Adipocyte (in vitro differentiated cells): ENCODE measurements at regions not wholly inside any gene's neighbourhood (a gene's known extent, or its start where the extent isn't known, plus 50 kb on each side); places are given as distances from the start of the nearest gene placed in this dataset.

Experiments used
- DNase-seq: peaks from one replicate; pipeline ENCODE4 v3.0.0-alpha.2; 2015; ENCODE audit warnings: low read depth
- H3K27me3 ChIP-seq: replicated peaks from 2 replicates; pipeline ENCODE4 v1.7.0; 2013; ENCODE audit warnings: mild to moderate bottlenecking, low read length, moderate library complexity; ENCODE audit not compliant: control insufficient read depth, insufficient read depth
- H3K36me3 ChIP-seq: 2 replicates; pipeline ENCODE4 v1.7.0; 2013; ENCODE audit warnings: low read length, mild to moderate bottlenecking, moderate library complexity; ENCODE audit not compliant: control insufficient read depth, insufficient read depth, severe bottlenecking
- H3K4me1 ChIP-seq: 2 replicates; pipeline ENCODE4 v1.7.0; 2013; ENCODE audit warnings: mild to moderate bottlenecking, low read length, moderate library complexity; ENCODE audit not compliant: control insufficient read depth, insufficient read depth
- H3K4me3 ChIP-seq: 2 replicates; pipeline ENCODE4 v1.7.0; 2013; ENCODE audit warnings: mild to moderate bottlenecking, low read length, moderate library complexity
- H3K9ac ChIP-seq: 2 replicates; pipeline ENCODE4 v1.7.0; 2013; ENCODE audit warnings: mild to moderate bottlenecking, low read length, moderate library complexity
- H3K9me3 ChIP-seq: 2 replicates; pipeline ENCODE4 v1.7.0; 2013; ENCODE audit warnings: mild to moderate bottlenecking, low read length, moderate library complexity; ENCODE audit not compliant: control insufficient read depth

DNA sequence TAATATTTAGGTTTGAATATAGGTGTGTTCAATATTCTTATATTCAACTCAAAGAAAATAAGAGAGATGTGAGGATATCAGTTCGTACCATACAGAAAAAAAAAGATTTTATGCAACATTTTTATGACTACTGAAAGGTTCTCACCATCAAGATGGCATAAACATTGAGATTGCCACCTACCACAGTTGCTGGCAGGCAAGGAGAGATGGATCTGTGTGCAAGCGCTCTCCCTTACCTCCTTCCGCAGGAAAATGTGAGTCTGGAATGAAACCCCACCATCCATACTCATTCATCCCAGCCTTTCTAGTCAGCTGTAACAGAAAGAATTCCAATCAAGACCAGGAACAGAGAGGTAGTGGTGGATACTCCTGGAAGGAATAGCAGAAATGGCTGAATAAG, 376.9 kb downstream of the PPP3CA start:
- H3K27me3 ChIP-seq, result no peaks in the 10 kb centered on the region

DNA sequence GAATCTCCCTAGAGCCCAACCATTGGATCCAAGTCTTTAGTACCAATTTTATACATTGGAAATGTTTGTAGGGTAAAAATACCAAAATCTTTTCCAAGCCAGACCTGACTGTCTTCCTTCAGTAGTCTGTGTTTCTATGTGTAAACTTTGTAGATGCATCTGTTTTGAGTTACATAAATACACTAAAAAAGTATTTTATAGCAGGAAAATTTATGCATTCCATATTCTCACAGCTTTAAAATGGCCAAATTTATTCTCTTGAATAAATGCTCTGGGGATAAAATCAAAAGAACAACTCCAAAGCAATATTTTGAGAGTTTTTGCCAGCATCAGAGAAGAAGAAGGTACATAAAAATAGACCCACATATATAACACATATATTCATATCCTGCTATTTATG, 377.4 kb downstream of the PPP3CA start:
- DNase-seq, result no peak
- Histone ChIP-seq H3K4me1 (no peaks in the 10 kb centered on the region), H3K4me3 (no peak overlapping the region), H3K36me3 (no peaks in the 10 kb centered on the region), H3K9ac (no peak overlapping the region), H3K27me3 (no peaks in the 10 kb centered on the region), H3K9me3 (no peaks in the 10 kb centered on the region)

More for the DNA sequence above, 376.9 kb downstream of the PPP3CA start:
- H3K9ac ChIP-seq, result no peak overlapping the region
- no peaks in the 10 kb centered on the region for H3K9me3 ChIP-seq
- no peak for DNase-seq
- H3K36me3 ChIP-seq, result no peaks in the 10 kb centered on the region
- no peaks in the 10 kb centered on the region for H3K4me1 ChIP-seq
- no peak overlapping the region for H3K4me3 ChIP-seq

- DNase-seq, result no peak
- Histone ChIP-seq H3K9ac (no peak overlapping the region), H3K9me3 (no peaks in the 10 kb centered on the region), H3K36me3 (no peaks in the 10 kb centered on the region), H3K4me3 (no peak overlapping the region), H3K4me1 (no peaks in the 10 kb centered on the region), H3K27me3 (no peaks in the 10 kb centered on the region)
Observed at GRCh38 chr4:100968046-100968445, 379.3 kb downstream of the PPP3CA start.

DNA sequence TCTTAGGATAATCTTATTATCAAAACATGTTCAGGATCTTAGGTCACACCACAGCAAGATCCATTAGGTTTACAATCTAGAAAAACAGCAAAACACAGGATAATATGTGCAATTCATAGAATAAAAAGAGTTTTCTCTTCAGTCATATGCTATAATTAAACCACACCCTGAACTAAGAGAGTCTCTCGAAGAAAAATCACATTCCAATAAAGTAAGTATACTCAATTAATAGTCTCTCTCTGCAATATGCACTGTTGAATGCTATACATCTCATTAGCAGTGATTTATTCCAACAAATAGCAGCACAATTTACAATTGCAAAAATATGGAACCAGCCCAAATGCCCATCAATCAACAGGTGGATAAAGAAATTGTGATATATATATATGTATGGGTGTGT, 383.7 kb downstream of the PPP3CA start:
- no peak for DNase-seq
- no peak overlapping the region for H3K4me3 ChIP-seq
- H3K36me3 ChIP-seq, result no peaks in the 10 kb centered on the region
- no peaks in the 10 kb centered on the region for H3K9me3 ChIP-seq
- H3K9ac ChIP-seq, result no peak overlapping the region
- H3K27me3 ChIP-seq, result no peaks in the 10 kb centered on the region
- no peaks in the 10 kb centered on the region for H3K4me1 ChIP-seq

GRCh38 chr4:100962698-100963097, 384.6 kb downstream of the PPP3CA start:
- no peaks in the 10 kb centered on the region for H3K27me3 ChIP-seq
- H3K4me3 ChIP-seq, result no peak overlapping the region
- no peak overlapping the region for H3K9ac ChIP-seq
- no peak for DNase-seq
- no peaks in the 10 kb centered on the region for H3K36me3 ChIP-seq
- H3K4me1 ChIP-seq, result no peaks in the 10 kb centered on the region
- H3K9me3 ChIP-seq, result no peaks in the 10 kb centered on the region

DNA sequence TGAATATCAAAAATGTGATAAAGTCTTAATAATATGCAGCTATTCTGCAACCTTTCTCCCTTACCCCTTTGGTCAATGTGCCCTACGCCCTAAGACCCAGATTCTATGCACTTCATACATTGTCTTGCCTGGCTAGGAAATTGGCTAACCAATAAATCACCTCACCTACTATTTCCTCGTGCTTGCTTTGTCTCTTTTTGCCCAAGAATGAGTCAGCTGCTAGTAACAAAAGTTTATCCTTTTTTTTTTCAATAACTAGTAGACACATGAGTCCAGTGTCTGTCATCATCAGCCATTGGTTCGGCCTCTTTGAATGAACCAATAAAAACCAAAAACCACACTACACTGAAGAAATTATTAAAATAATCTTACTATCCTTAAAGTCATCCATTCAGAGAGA, 387.1 kb downstream of the PPP3CA start:
- Histone ChIP-seq H3K36me3 (no peaks in the 10 kb centered on the region), H3K9ac (no peak overlapping the region), H3K27me3 (no peaks in the 10 kb centered on the region), H3K4me3 (no peak overlapping the region), H3K4me1 (no peaks in the 10 kb centered on the region), H3K9me3 (no peaks in the 10 kb centered on the region)
- DNase-seq, result no peak

GRCh38 chr4:100954046-100954445, 393.3 kb downstream of the PPP3CA start:
- Histone ChIP-seq H3K4me1 (no peaks in the 10 kb centered on the region), H3K9me3 (no peaks in the 10 kb centered on the region), H3K9ac (no peak overlapping the region), H3K36me3 (no peaks in the 10 kb centered on the region), H3K4me3 (no peak overlapping the region), H3K27me3 (no peaks in the 10 kb centered on the region)
- peak; percentile 11 for DNase-seq

DNA sequence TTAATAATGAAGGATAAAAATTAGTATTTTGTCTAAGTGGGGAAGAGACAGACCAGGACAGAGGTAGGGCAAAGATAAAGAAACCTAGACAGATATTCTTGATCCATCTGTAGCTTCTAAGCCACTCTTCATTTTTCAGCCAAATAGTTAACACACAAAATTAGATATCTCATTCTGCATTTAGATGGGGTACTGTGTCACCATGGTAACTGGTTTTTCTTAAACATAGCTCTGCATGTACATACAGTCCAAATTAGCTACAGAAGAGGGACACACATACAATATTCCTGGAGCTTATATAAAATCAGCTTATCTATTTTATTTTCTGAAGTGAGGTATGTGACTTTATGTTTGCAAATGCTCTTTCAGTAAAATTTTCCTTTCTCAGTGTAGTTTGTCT, 393.7 kb downstream of the PPP3CA start:
- no peak overlapping the region for H3K4me3 ChIP-seq
- H3K4me1 ChIP-seq, result no peaks in the 10 kb centered on the region
- DNase-seq, result no peak
- no peaks in the 10 kb centered on the region for H3K9me3 ChIP-seq
- no peaks in the 10 kb centered on the region for H3K27me3 ChIP-seq
- no peaks in the 10 kb centered on the region for H3K36me3 ChIP-seq
- no peak overlapping the region for H3K9ac ChIP-seq

- no peak overlapping the region for H3K4me3 ChIP-seq
- H3K27me3 ChIP-seq, result no peaks in the 10 kb centered on the region
- DNase-seq, result no peak
- H3K9me3 ChIP-seq, result no peaks in the 10 kb centered on the region
- no peak overlapping the region for H3K9ac ChIP-seq
- H3K4me1 ChIP-seq, result no peaks in the 10 kb centered on the region
- H3K36me3 ChIP-seq, result no peaks in the 10 kb centered on the region
Observed at GRCh38 chr4:100952590-100952989, 394.7 kb downstream of the PPP3CA start.

DNA sequence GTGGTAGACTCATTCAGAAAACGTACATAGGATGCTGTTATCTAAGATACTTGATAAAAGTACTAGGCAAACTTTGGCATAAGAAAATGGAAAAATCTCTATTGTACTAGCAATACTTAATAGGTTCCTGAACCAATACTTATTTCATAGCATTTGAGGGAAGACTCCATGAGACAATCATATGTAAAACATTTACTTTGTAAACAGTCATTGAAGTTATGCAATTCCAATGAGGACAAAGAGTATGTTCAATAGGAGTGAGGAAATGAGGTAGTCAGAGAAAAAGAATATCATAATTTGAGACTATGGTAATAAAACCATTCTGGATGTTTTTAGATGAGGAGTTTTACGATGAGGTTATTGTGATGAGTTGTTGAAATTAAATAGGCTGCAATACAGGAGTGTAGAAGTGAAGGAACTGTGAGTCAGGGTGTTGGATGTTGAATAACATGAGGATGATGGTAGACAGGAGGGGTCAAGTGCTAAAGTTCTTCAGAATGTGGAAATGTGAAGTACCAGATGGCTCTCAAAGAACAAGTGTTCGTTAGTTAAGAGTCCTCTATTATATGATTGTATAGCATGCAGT, 397.9 kb downstream of the PPP3CA start:
- Histone ChIP-seq H3K27me3 (no peaks in the 10 kb centered on the region), H3K9me3 (no peaks in the 10 kb centered on the region), H3K36me3 (no peaks in the 10 kb centered on the region), H3K4me3 (no peak overlapping the region), H3K9ac (no peak overlapping the region), H3K4me1 (no peaks in the 10 kb centered on the region)
- no peak for DNase-seq

DNA sequence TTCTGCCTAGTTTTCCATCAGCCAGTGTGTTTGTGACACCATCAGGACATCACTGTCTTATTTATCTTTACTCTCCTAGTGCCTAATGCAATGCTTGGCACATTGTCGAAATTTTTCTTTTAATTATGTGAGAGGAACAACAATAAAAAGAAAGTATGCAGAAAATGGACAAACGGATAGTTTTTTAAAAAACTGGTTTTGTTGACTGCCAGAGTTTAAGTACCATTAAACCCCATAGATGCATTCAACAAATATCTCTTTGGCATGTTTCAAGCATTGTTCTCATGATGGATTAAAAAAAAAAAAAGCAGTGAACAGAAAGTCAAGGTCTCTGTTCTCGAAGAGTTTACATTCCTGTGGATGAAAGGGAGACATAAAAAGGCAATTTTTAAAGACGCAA, 398.4 kb downstream of the PPP3CA start:
- Histone ChIP-seq H3K9ac (no peak overlapping the region), H3K36me3 (no peaks in the 10 kb centered on the region), H3K9me3 (no peaks in the 10 kb centered on the region), H3K4me1 (no peaks in the 10 kb centered on the region), H3K27me3 (no peaks in the 10 kb centered on the region), H3K4me3 (no peak overlapping the region)
- DNase-seq, result no peak

- Histone ChIP-seq H3K9me3 (peaks cover 12% of the 10 kb centered on the region), H3K4me1 (no peaks in the 10 kb centered on the region), H3K9ac (no peak overlapping the region), H3K36me3 (no peaks in the 10 kb centered on the region), H3K27me3 (no peaks in the 10 kb centered on the region), H3K4me3 (no peak overlapping the region)
- DNase-seq, result no peak
Observed at GRCh38 chr4:100945789-100946188, 401.5 kb downstream of the PPP3CA start.
